ENCODE measurements at regions not wholly inside any gene's neighbourhood (a gene's known extent, or its start where the extent isn't known, plus 50 kb on each side); places are given as distances from the start of the nearest gene placed in this dataset.

DNA sequence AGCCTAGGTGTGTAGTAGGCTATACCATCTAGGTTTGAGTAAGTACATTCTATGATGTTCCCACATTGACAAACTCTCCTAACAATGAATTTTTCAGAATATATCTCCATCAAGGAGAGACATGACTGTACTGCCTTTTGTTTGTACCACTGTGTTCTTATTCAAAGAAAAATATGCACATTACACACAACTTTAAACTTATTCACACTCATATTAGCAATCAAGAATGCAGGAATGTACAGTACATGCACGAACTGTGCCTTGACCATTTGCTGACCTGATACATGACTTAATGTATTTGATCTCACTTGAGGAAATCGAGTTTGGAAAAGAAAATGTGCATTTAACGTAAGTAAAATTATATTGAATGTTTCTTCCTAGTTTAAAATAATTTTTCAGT is 525.1 kb upstream of the AGA start:
- no peaks in the 10 kb centered on the region for H3K36me3 ChIP-seq (ENCODE audit: insufficient read depth, low read length)
- DNase-seq, result no peak
- no peaks in the 10 kb centered on the region for H3K27me3 ChIP-seq (ENCODE audit: low read length)
- H4K20me1 ChIP-seq (ENCODE audit: insufficient read depth, low read depth, low read length), result no peaks in the 10 kb centered on the region
- no peak overlapping the region for H2AFZ ChIP-seq (ENCODE audit: low read length)
- no peak overlapping the region for H3K27ac ChIP-seq (ENCODE audit: low read length)
- H3K4me2 ChIP-seq (ENCODE audit: low read depth, low read length, poor library complexity, severe bottlenecking), result no peak overlapping the region
- H3K79me2 ChIP-seq (ENCODE audit: low read length), result no peaks in the 10 kb centered on the region
- H3K4me1 ChIP-seq (ENCODE audit: low read length), result no peaks in the 10 kb centered on the region
- H3K9me3 ChIP-seq (ENCODE audit: low read length), result no peaks in the 10 kb centered on the region
- no peak overlapping the region for H3K4me3 ChIP-seq (ENCODE audit: low read length)
- no peak overlapping the region for H3K9ac ChIP-seq (ENCODE audit: low read length)
- H3K9me2 ChIP-seq (replicated peaks; ENCODE audit: insufficient read depth, low read length), result no peaks in the 10 kb centered on the region

DNA sequence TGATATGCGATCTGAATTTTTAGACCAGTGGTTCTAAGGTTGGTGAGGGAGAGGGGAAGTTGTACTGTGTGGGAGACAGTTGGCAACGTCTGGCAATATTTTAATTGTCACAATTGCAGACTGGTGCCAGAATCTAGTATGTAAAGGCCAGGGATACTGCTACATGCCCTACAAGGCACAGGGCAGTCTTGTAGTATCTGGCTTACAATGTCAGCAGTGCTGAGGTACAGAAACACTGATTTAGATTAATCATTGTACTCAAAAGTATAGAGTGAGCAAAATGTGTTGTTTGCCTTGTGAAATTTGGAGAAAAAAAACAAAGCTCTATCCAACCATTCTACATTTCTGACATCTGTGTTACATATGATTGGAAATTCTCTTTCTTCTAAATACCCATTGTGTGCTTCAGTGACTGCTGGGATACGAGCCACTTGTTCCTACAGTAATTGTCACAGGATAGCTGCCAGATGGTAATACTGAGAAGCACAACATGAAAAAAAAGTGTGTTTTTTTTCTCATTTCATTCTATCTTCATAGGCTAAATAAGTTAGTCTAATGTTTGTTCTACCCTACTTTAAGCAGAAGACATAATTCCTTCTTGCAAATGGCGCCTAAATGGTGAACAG is 526.7 kb upstream of the AGA start:
- H3K27ac ChIP-seq (ENCODE audit: low read length), result no peak overlapping the region
- H3K9me3 ChIP-seq (ENCODE audit: low read length), result no peaks in the 10 kb centered on the region
- no peaks in the 10 kb centered on the region for H3K4me1 ChIP-seq (ENCODE audit: low read length)
- DNase-seq, result no peak
- H3K36me3 ChIP-seq (ENCODE audit: insufficient read depth, low read length), result no peaks in the 10 kb centered on the region
- H3K27me3 ChIP-seq (ENCODE audit: low read length), result no peaks in the 10 kb centered on the region
- H2AFZ ChIP-seq (ENCODE audit: low read length), result no peak overlapping the region
- H3K4me2 ChIP-seq (ENCODE audit: low read depth, low read length, poor library complexity, severe bottlenecking), result no peak overlapping the region
- no peaks in the 10 kb centered on the region for H3K79me2 ChIP-seq (ENCODE audit: low read length)
- no peak overlapping the region for H3K9ac ChIP-seq (ENCODE audit: low read length)
- H3K9me2 ChIP-seq (replicated peaks; ENCODE audit: insufficient read depth, low read length), result no peaks in the 10 kb centered on the region
- H3K4me3 ChIP-seq (ENCODE audit: low read length), result no peak overlapping the region
- no peaks in the 10 kb centered on the region for H4K20me1 ChIP-seq (ENCODE audit: insufficient read depth, low read depth, low read length)

DNA sequence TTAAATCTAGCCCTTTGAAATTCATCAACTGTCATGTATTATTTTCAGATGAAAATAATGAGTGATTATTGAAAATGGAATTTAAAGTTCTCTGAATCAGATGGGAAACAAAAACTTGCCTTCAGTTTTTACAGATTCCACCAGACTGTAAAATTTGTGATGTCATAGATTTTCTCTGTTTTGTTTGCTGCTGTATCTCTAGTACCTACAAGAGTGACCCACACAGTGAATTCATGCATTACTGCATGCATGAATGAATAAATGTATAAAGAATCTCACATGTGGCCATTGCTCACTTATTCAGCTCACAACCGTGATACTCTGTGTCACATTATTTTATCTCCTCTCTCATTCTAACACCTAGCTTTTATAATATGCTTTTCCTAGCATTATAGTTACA is 532.2 kb upstream of the AGA start:
- Histone ChIP-seq H3K4me3 (ENCODE audit: low read length) (no peak overlapping the region), H3K36me3 (ENCODE audit: insufficient read depth, low read length) (no peaks in the 10 kb centered on the region)
- no peak for DNase-seq

DNA sequence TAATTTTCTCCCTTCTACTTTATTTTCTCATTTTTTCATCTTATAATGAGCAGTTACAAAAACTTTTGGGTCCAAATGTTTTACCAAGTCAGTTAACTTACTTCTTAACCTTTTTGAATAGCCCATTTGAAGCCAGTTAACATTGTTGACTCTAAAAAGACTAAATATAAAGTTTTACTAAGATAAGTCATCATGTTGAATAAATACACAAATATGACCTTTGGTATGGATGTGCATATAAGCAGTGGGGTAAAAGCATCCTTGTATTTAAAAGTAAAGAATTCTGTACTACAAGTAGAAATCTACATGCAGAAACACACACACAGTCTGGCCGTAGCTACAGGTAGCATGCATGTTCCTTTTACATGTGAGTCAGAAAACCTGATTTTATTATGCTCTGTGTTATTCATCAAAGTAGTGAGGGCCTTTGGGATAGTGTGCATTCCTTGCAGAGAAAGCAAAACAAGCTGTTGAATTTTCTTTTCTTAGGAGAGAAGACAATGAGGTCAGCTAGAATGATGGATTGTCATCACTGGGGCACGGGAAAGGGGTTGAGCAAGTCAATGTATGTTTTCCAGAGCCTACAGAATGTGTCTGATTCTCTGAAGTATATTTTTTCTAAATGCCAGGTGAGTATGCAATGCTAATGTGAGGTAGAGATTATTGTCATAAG is 533.2 kb upstream of the AGA start:
- H3K27ac ChIP-seq (ENCODE audit: low read length), result no peak overlapping the region
- H2AFZ ChIP-seq (ENCODE audit: low read length), result no peak overlapping the region
- no peak overlapping the region for H3K4me3 ChIP-seq (ENCODE audit: low read length)
- no peaks in the 10 kb centered on the region for H3K9me3 ChIP-seq (ENCODE audit: low read length)
- H3K9me2 ChIP-seq (replicated peaks; ENCODE audit: insufficient read depth, low read length), result no peaks in the 10 kb centered on the region
- H4K20me1 ChIP-seq (ENCODE audit: insufficient read depth, low read depth, low read length), result no peaks in the 10 kb centered on the region
- DNase-seq, result no peak
- no peak overlapping the region for H3K4me2 ChIP-seq (ENCODE audit: low read depth, low read length, poor library complexity, severe bottlenecking)
- H3K79me2 ChIP-seq (ENCODE audit: low read length), result no peaks in the 10 kb centered on the region
- H3K4me1 ChIP-seq (ENCODE audit: low read length), result no peaks in the 10 kb centered on the region
- H3K9ac ChIP-seq (ENCODE audit: low read length), result no peak overlapping the region
- H3K27me3 ChIP-seq (ENCODE audit: low read length), result no peaks in the 10 kb centered on the region
- no peaks in the 10 kb centered on the region for H3K36me3 ChIP-seq (ENCODE audit: insufficient read depth, low read length)

More for the DNA sequence above, 532.2 kb upstream of the AGA start:
- no peak overlapping the region for H2AFZ ChIP-seq (ENCODE audit: low read length)
- H4K20me1 ChIP-seq (ENCODE audit: insufficient read depth, low read depth, low read length), result no peaks in the 10 kb centered on the region
- H3K9me3 ChIP-seq (ENCODE audit: low read length), result no peaks in the 10 kb centered on the region
- H3K9ac ChIP-seq (ENCODE audit: low read length), result no peak overlapping the region
- H3K27ac ChIP-seq (ENCODE audit: low read length), result no peak overlapping the region
- H3K79me2 ChIP-seq (ENCODE audit: low read length), result no peaks in the 10 kb centered on the region
- H3K9me2 ChIP-seq (replicated peaks; ENCODE audit: insufficient read depth, low read length), result no peaks in the 10 kb centered on the region
- H3K27me3 ChIP-seq (ENCODE audit: low read length), result no peaks in the 10 kb centered on the region
- H3K4me1 ChIP-seq (ENCODE audit: low read length), result no peaks in the 10 kb centered on the region
- H3K4me2 ChIP-seq (ENCODE audit: low read depth, low read length, poor library complexity, severe bottlenecking), result no peak overlapping the region

DNA sequence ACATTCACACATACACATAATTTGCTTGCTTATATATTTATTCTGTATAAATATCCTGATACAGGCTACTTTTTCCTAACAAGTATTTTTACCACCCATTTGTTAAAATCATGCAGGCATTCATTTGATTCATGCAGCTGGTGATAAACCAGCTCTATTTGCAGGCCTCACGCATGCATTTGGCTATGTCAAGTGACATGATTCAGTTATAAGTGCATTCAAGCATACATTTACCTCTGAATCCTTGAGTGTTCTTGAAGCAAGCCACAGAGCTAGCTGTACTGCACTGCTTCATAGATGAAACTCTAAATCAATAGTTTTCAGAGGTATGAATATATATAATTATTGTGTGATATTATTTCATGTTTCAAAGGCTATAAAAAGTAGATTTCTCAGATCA is 544.0 kb upstream of the AGA start:
- Histone ChIP-seq H3K9ac (ENCODE audit: low read length) (no peak overlapping the region), H3K79me2 (ENCODE audit: low read length) (no peaks in the 10 kb centered on the region), H3K27me3 (ENCODE audit: low read length) (no peaks in the 10 kb centered on the region), H3K9me3 (ENCODE audit: low read length) (no peaks in the 10 kb centered on the region), H3K4me2 (ENCODE audit: low read depth, low read length, poor library complexity, severe bottlenecking) (no peak overlapping the region), H3K4me3 (ENCODE audit: low read length) (no peak overlapping the region), H2AFZ (ENCODE audit: low read length) (no peak overlapping the region), H3K4me1 (ENCODE audit: low read length) (no peaks in the 10 kb centered on the region), H3K27ac (ENCODE audit: low read length) (no peak overlapping the region), H3K36me3 (ENCODE audit: insufficient read depth, low read length) (no peaks in the 10 kb centered on the region), H3K9me2 (replicated peaks; ENCODE audit: insufficient read depth, low read length) (no peaks in the 10 kb centered on the region), H4K20me1 (ENCODE audit: insufficient read depth, low read depth, low read length) (no peaks in the 10 kb centered on the region)
- DNase-seq, result no peak

DNA sequence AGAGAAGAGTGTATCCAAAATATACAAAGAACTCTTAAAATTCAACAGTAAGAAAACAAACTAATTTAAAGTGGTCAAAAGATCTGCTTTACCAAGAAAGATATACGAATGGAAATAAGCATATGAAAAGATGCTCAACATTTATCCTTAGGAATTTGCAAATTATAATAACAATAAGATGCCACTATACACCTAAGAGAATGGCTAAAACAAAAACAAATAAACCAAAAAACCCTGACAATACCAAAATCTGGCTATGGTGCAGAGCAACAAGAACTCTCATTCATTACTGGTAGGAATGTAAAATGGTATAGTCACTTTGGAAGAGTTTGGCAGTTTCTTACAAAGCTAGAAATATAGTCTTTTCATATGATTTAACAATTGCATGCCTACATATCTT is 545.7 kb upstream of the AGA start:
- no peak for DNase-seq
- Histone ChIP-seq H3K9ac (ENCODE audit: low read length) (no peak overlapping the region), H2AFZ (ENCODE audit: low read length) (no peak overlapping the region), H3K4me1 (ENCODE audit: low read length) (no peaks in the 10 kb centered on the region), H3K9me2 (replicated peaks; ENCODE audit: insufficient read depth, low read length) (no peaks in the 10 kb centered on the region), H3K79me2 (ENCODE audit: low read length) (no peaks in the 10 kb centered on the region), H3K4me2 (ENCODE audit: low read depth, low read length, poor library complexity, severe bottlenecking) (no peak overlapping the region), H3K36me3 (ENCODE audit: insufficient read depth, low read length) (no peaks in the 10 kb centered on the region), H3K27me3 (ENCODE audit: low read length) (no peaks in the 10 kb centered on the region), H3K9me3 (ENCODE audit: low read length) (no peaks in the 10 kb centered on the region), H3K27ac (ENCODE audit: low read length) (no peak overlapping the region), H4K20me1 (ENCODE audit: insufficient read depth, low read depth, low read length) (no peaks in the 10 kb centered on the region), H3K4me3 (ENCODE audit: low read length) (no peak overlapping the region)

DNA sequence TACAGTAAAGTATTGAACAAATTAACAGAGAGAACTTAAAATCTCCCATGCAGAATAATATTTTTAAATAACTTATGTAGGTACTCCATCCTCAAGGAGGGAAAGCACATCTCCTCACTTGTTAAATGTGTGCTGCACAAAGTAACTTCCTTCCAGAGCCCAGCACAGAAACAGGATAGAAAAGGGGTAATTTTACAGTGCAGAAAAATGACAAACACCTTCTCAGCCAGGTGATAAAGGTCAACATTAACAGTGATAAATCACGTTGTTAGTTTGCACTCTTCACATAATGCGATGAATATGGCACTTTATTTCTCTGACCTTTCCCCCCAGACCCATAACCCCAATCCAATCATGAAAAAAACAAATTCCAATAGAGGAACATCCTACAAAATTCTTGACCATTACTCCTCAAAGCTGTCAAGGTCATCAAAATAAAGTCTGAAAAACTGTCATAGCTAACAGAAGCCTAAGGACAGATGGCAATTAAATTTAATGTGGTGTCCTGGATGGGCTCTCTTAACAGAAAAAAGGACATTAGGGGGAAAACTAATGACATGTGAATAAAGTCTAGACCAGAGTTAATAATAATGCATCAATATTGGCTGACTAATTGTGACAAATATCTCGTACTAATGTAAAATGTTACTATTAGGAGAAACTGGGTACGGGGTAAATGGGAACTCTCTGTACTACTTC is 547.4 kb upstream of the AGA start:
- no peaks in the 10 kb centered on the region for H3K9me3 ChIP-seq (ENCODE audit: low read length)
- H3K9me2 ChIP-seq (replicated peaks; ENCODE audit: insufficient read depth, low read length), result no peaks in the 10 kb centered on the region
- no peaks in the 10 kb centered on the region for H3K36me3 ChIP-seq (ENCODE audit: insufficient read depth, low read length)
- H3K27me3 ChIP-seq (ENCODE audit: low read length), result no peaks in the 10 kb centered on the region
- no peak overlapping the region for H3K4me2 ChIP-seq (ENCODE audit: low read depth, low read length, poor library complexity, severe bottlenecking)
- no peaks in the 10 kb centered on the region for H3K4me1 ChIP-seq (ENCODE audit: low read length)
- H4K20me1 ChIP-seq (ENCODE audit: insufficient read depth, low read depth, low read length), result no peaks in the 10 kb centered on the region
- H3K4me3 ChIP-seq (ENCODE audit: low read length), result no peak overlapping the region
- no peak overlapping the region for H3K9ac ChIP-seq (ENCODE audit: low read length)
- no peak overlapping the region for H3K27ac ChIP-seq (ENCODE audit: low read length)
- no peak for DNase-seq
- no peak overlapping the region for H2AFZ ChIP-seq (ENCODE audit: low read length)
- H3K79me2 ChIP-seq (ENCODE audit: low read length), result no peaks in the 10 kb centered on the region

DNA sequence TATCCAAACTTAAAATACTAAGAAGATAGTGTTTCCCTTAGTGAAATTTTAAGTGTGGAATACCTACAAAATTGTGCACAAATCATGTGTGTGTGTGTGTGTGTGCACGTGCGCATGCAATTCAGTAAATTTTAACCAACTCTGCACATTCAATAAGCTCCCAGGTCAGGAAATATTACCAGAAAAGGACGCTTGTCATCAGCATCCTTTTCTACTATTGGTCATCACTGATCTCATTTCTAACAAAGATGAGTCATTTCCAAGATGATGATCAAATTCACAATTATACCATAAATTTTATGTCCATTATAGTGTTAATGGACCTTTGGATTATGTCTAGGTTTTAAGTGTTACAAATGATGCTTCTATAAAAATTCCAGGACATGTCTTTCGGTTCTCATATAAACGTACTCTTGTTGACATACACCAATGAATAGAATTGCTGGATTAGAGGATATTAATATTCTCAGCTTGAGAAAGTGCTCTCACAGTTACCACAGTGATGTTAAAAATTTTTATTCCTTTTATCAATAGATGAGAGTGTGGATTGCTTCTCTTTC is 560.9 kb upstream of the AGA start:
- no peak overlapping the region for H3K4me3 ChIP-seq (ENCODE audit: low read length)
- no peaks in the 10 kb centered on the region for H3K4me1 ChIP-seq (ENCODE audit: low read length)
- H3K79me2 ChIP-seq (ENCODE audit: low read length), result no peaks in the 10 kb centered on the region
- H4K20me1 ChIP-seq (ENCODE audit: insufficient read depth, low read depth, low read length), result no peaks in the 10 kb centered on the region
- DNase-seq, result no peak
- H3K4me2 ChIP-seq (ENCODE audit: low read depth, low read length, poor library complexity, severe bottlenecking), result no peak overlapping the region
- H3K27ac ChIP-seq (ENCODE audit: low read length), result no peak overlapping the region
- no peak overlapping the region for H2AFZ ChIP-seq (ENCODE audit: low read length)
- no peak overlapping the region for H3K9ac ChIP-seq (ENCODE audit: low read length)
- peaks cover 4% of the 10 kb centered on the region; the same call in 1 of the 2 replicates for H3K9me3 ChIP-seq (ENCODE audit: low read length)
- H3K27me3 ChIP-seq (ENCODE audit: low read length), result no peaks in the 10 kb centered on the region
- H3K9me2 ChIP-seq (replicated peaks; ENCODE audit: insufficient read depth, low read length), result no peaks in the 10 kb centered on the region
- no peaks in the 10 kb centered on the region for H3K36me3 ChIP-seq (ENCODE audit: insufficient read depth, low read length)
